Tibial artery (tissue), 4 donors: ENCODE measurements at regions not wholly inside any gene's neighbourhood (a gene's known extent, or its start where the extent isn't known, plus 50 kb on each side); places are given as distances from the start of the nearest gene placed in this dataset.

Experiments
- DNase-seq, 2 donors: peaks; one replicate each; pipeline ENCODE4 v3.0.0-alpha.2; 2019
- H3K27ac ChIP-seq, 2 donors: fragments of 200-600 bp; sonication (generic) in 1 of 2; 1 replicate in 1 of 2; 2 replicates in 1 of 2; pipeline ENCODE4 v1.5.1; 2018 to 2019; ENCODE audit warnings: mild to moderate bottlenecking in 1 of 2
- H3K27me3 ChIP-seq, 2 donors: fragments of 200-600 bp; sonication (generic) in 1 of 2; one replicate each; pipeline versions ENCODE4 v1.5.1 to v1.6.0; 2016 to 2019
- H3K36me3 ChIP-seq, 3 donors: fragments of 200-600 bp; sonication (generic) in 2 of 3; one replicate each; pipeline ENCODE4 v1.5.1; 2016 to 2019; ENCODE audit warnings: mild to moderate bottlenecking in 2 of 3
- H3K4me1 ChIP-seq, 4 donors: fragments of 200-600 bp; sonication (generic) in 2 of 4; 1 replicate in 3 of 4; 2 replicates in 1 of 4; pipeline ENCODE4 v1.5.1; 2016 to 2019
- H3K4me3 ChIP-seq, 2 donors: fragments of 200-600 bp; sonication (generic) in 1 of 2; 1 replicate in 1 of 2; 2 replicates in 1 of 2; pipeline ENCODE4 v1.5.1; 2018 to 2019; ENCODE audit warnings: mild to moderate bottlenecking in 2 of 2
- H3K9me3 ChIP-seq, 3 donors: fragments of 200-600 bp; sonication (generic) in 1 of 3; one replicate each; pipeline ENCODE4 v1.5.1; 2016 to 2019
- CTCF ChIP-seq, 2 experiments: fragments of 200-600 bp in 1 of 2; fragments of 450-650 bp in 1 of 2; IDR thresholded peaks; one replicate each; pipeline ENCODE4 v1.5.1; 2017 to 2019; ENCODE audit warnings: antibody characterized with exemption in 2 of 2, mild to moderate bottlenecking in 1 of 2, moderate library complexity in 1 of 2
- intact Hi-C: fragments of 100-400 bp; cut with DNase I; formaldehyde crosslinking; loops from one replicate; pipeline ENCODE4 v1.15.0; 2023; ENCODE audit warnings: low total_unique reads

GRCh38 chrX:9233141-9233540 is 199.2 kb upstream of the FAM9B start:
- Histone ChIP-seq H3K27ac (no peak overlapping the region), H3K9me3 (no peaks in the 10 kb centered on the region), H3K4me1 (no peaks in the 10 kb centered on the region), H3K4me3 (no peak overlapping the region), H3K36me3 (no peaks in the 10 kb centered on the region), H3K27me3 (no peaks in the 10 kb centered on the region)
- intact Hi-C loops, result no loop called here
- TF ChIP-seq CTCF (IDR thresholded peaks at IDR 0.05), result no peak
- no peak for DNase-seq

- H3K4me3 ChIP-seq, result no peak overlapping the region
- no peaks in the 10 kb centered on the region for H3K27me3 ChIP-seq
- no peaks in the 10 kb centered on the region for H3K36me3 ChIP-seq
- H3K4me1 ChIP-seq, result no peaks in the 10 kb centered on the region
- no peak for DNase-seq
- H3K9me3 ChIP-seq, result no peaks in the 10 kb centered on the region
- TF ChIP-seq CTCF (IDR thresholded peaks at IDR 0.05), result no peak
- no peak overlapping the region for H3K27ac ChIP-seq
- intact Hi-C loops, result no loop called here
Measured at GRCh38 chrX:9234315-9234714, 200.4 kb upstream of the FAM9B start.

GRCh38 chrX:9235722-9236121 is 201.8 kb upstream of the FAM9B start:
- no peak for DNase-seq
- intact Hi-C loops, result no loop called here
- H3K9me3 ChIP-seq, result no peaks in the 10 kb centered on the region
- TF ChIP-seq CTCF (IDR thresholded peaks at IDR 0.05), result no peak
- H3K4me1 ChIP-seq, result no peaks in the 10 kb centered on the region
- no peak overlapping the region for H3K27ac ChIP-seq
- no peaks in the 10 kb centered on the region for H3K36me3 ChIP-seq
- no peaks in the 10 kb centered on the region for H3K27me3 ChIP-seq
- H3K4me3 ChIP-seq, result no peak overlapping the region

- no peak for DNase-seq
- no peak overlapping the region for H3K4me3 ChIP-seq
- H3K27ac ChIP-seq, result no peak overlapping the region
- H3K9me3 ChIP-seq, result no peaks in the 10 kb centered on the region
- no peaks in the 10 kb centered on the region for H3K36me3 ChIP-seq
- TF ChIP-seq CTCF (IDR thresholded peaks at IDR 0.05), result no peak
- intact Hi-C loops, result no loop called here
- H3K4me1 ChIP-seq, result no peaks in the 10 kb centered on the region
- no peaks in the 10 kb centered on the region for H3K27me3 ChIP-seq
Measured at GRCh38 chrX:9240956-9241355, 207.0 kb upstream of the FAM9B start.

- Histone ChIP-seq H3K4me1 (no peaks in the 10 kb centered on the region), H3K36me3 (no peaks in the 10 kb centered on the region), H3K9me3 (no peaks in the 10 kb centered on the region), H3K27me3 (no peaks in the 10 kb centered on the region), H3K4me3 (no peak overlapping the region), H3K27ac (no peak overlapping the region)
- intact Hi-C loops, result no loop called here
- no peak for DNase-seq
- no peak for TF ChIP-seq CTCF (IDR thresholded peaks at IDR 0.05)
Measured at GRCh38 chrX:9241427-9241826, 207.5 kb upstream of the FAM9B start.
